ENCODE measurements at regions not wholly inside any gene's neighbourhood (a gene's known extent, or its start where the extent isn't known, plus 50 kb on each side); places are given as distances from the start of the nearest gene placed in this dataset.

DNA sequence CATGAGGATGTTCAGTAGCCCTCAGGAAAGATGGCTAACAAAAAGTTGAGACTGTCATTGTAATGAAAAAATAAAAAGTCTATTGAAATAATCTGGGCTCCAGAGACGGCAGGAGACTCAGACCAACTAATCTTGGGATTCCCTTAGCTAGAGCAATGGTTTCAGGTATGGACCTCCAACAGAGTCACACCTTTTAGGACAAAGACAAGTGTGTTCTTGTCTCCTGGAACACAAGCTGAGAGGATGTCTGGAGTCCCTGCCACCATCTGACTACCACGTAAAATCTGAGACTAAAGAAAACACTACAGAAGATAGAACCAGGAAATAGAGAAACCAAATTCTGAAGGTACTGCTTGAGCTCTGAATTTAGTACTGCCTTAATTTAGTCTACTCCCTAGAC lies 103.3 kb upstream of the RBBP8 start:
- Histone ChIP-seq H3K4me2 (ENCODE audit: low read length) (no peak overlapping the region), H3K27me3 (ENCODE audit: control insufficient read depth, low read length) (peaks cover 5% of the 10 kb centered on the region), H3K4me1 (ENCODE audit: control insufficient read depth, low read length) (no peaks in the 10 kb centered on the region), H3K9me3 (ENCODE audit: control insufficient read depth, insufficient read depth, low read length) (no peaks in the 10 kb centered on the region), H4K20me1 (ENCODE audit: control insufficient read depth, insufficient read depth, low read depth, low read length) (no peaks in the 10 kb centered on the region), H3K9me2 (replicated peaks; ENCODE audit: control insufficient read depth, low read length) (no peaks in the 10 kb centered on the region), H3K36me3 (ENCODE audit: control insufficient read depth, low read length) (no peaks in the 10 kb centered on the region), H3K27ac (ENCODE audit: low read depth, low read length) (no peak overlapping the region), H3F3A (ENCODE audit: control insufficient read depth, insufficient read depth) (no peaks in the 10 kb centered on the region), H3K4me3 (ENCODE audit: low read length) (no peak overlapping the region), H3K79me2 (ENCODE audit: control insufficient read depth, low read length) (no peaks in the 10 kb centered on the region)
- TF ChIP-seq CTCF (IDR thresholded peaks at IDR 0.05; ENCODE audit: low read depth, low read length, poor library complexity, severe bottlenecking) (no peak), EZH2phosphoT487 (IDR thresholded peaks at IDR 0.05; ENCODE audit: borderline replicate concordance, low read length) (no peak)

GRCh38 chr18:22830511-22830910 lies 102.6 kb upstream of the RBBP8 start:
- no peaks in the 10 kb centered on the region for H4K20me1 ChIP-seq (ENCODE audit: control insufficient read depth, insufficient read depth, low read depth, low read length)
- no peak for TF ChIP-seq CTCF (IDR thresholded peaks at IDR 0.05; ENCODE audit: low read depth, low read length, poor library complexity, severe bottlenecking)
- TF ChIP-seq EZH2phosphoT487 (IDR thresholded peaks at IDR 0.05; ENCODE audit: borderline replicate concordance, low read length) = no peak
- H3K79me2 ChIP-seq (ENCODE audit: control insufficient read depth, low read length) = no peaks in the 10 kb centered on the region
- H3K27ac ChIP-seq (ENCODE audit: low read depth, low read length) = no peak overlapping the region
- H3K36me3 ChIP-seq (ENCODE audit: control insufficient read depth, low read length) = no peaks in the 10 kb centered on the region
- no peaks in the 10 kb centered on the region for H3K4me1 ChIP-seq (ENCODE audit: control insufficient read depth, low read length)
- no peaks in the 10 kb centered on the region for H3K9me3 ChIP-seq (ENCODE audit: control insufficient read depth, insufficient read depth, low read length)
- H3K4me2 ChIP-seq (ENCODE audit: low read length) = no peak overlapping the region
- H3F3A ChIP-seq (ENCODE audit: control insufficient read depth, insufficient read depth) = no peaks in the 10 kb centered on the region
- peaks cover 5% of the 10 kb centered on the region for H3K27me3 ChIP-seq (ENCODE audit: control insufficient read depth, low read length)
- H3K4me3 ChIP-seq (ENCODE audit: low read length) = no peak overlapping the region
- H3K9me2 ChIP-seq (replicated peaks; ENCODE audit: control insufficient read depth, low read length) = no peaks in the 10 kb centered on the region

DNA sequence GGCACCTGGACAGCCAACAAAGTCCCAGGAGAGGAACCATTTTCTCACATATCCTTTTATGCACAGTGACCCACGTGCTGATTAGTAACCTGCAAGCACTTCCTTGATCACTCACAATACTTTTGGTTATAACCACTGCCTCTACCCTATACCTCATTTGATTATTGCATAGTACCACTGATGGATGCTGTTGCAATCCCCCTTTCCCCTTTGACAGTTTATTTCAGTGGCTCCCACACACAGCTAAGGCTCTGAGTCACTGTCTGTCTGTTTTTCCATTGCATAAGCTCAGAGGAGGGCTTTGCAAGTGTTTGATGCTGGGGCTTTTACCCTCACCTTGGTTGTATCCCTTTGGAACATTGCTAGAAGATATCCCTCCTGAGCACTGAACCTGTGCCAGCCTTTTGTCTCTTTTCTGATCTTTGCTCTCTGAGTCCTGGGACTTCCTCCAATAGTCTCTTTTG lies 101.7 kb upstream of the RBBP8 start:
- no peaks in the 10 kb centered on the region for H4K20me1 ChIP-seq (ENCODE audit: control insufficient read depth, insufficient read depth, low read depth, low read length)
- H3K27ac ChIP-seq (ENCODE audit: low read depth, low read length) = no peak overlapping the region
- H3K9me2 ChIP-seq (replicated peaks; ENCODE audit: control insufficient read depth, low read length) = no peaks in the 10 kb centered on the region
- no peaks in the 10 kb centered on the region for H3F3A ChIP-seq (ENCODE audit: control insufficient read depth, insufficient read depth)
- no peak overlapping the region for H3K4me2 ChIP-seq (ENCODE audit: low read length)
- H3K79me2 ChIP-seq (ENCODE audit: control insufficient read depth, low read length) = no peaks in the 10 kb centered on the region
- H3K4me1 ChIP-seq (ENCODE audit: control insufficient read depth, low read length) = no peaks in the 10 kb centered on the region
- no peaks in the 10 kb centered on the region for H3K36me3 ChIP-seq (ENCODE audit: control insufficient read depth, low read length)
- 0 out of 2 replicates have a peak, but pooled peaks cover 5% of the 10 kb centered on the region for H3K27me3 ChIP-seq (ENCODE audit: control insufficient read depth, low read length)
- TF ChIP-seq CTCF (IDR thresholded peaks at IDR 0.05; ENCODE audit: low read depth, low read length, poor library complexity, severe bottlenecking) (no peak), EZH2phosphoT487 (IDR thresholded peaks at IDR 0.05; ENCODE audit: borderline replicate concordance, low read length) (no peak)
- H3K4me3 ChIP-seq (ENCODE audit: low read length) = no peak overlapping the region
- H3K9me3 ChIP-seq (ENCODE audit: control insufficient read depth, insufficient read depth, low read length) = no peaks in the 10 kb centered on the region

All from DOHH2 (cell line).